Activated naive CD8-positive, alpha-beta T cell treated with anti-CD3 and anti-CD28 coated beads for 36 hours (primary cell): ENCODE measurements at regions not wholly inside any gene's neighbourhood (a gene's known extent, or its start where the extent isn't known, plus 50 kb on each side); places are given as distances from the start of the nearest gene placed in this dataset.

Experiments used
- DNase-seq: peaks from one replicate; pipeline ENCODE4 v3.0.0; 2021
- H3K27ac Mint-ChIP-seq: one replicate; pipeline ENCODE4 v1.8.0; 2022; ENCODE audit warnings: mild to moderate bottlenecking, moderate library complexity, mixed read lengths
- H3K27me3 Mint-ChIP-seq: one replicate; pipeline ENCODE4 v1.8.0; 2022; ENCODE audit warnings: mild to moderate bottlenecking, mixed read lengths
- H3K36me3 Mint-ChIP-seq: one replicate; pipeline ENCODE4 v1.8.0; 2021; ENCODE audit warnings: mild to moderate bottlenecking, mixed read lengths
- H3K4me1 Mint-ChIP-seq: one replicate; pipeline ENCODE4 v1.8.0; 2021; ENCODE audit warnings: mixed read lengths
- H3K4me3 Mint-ChIP-seq: one replicate; pipeline ENCODE4 v1.8.0; 2022; ENCODE audit warnings: mild to moderate bottlenecking, moderate library complexity, mixed read lengths
- H3K9me3 Mint-ChIP-seq: one replicate; pipeline ENCODE4 v1.8.0; 2022; ENCODE audit warnings: mixed read lengths

DNA sequence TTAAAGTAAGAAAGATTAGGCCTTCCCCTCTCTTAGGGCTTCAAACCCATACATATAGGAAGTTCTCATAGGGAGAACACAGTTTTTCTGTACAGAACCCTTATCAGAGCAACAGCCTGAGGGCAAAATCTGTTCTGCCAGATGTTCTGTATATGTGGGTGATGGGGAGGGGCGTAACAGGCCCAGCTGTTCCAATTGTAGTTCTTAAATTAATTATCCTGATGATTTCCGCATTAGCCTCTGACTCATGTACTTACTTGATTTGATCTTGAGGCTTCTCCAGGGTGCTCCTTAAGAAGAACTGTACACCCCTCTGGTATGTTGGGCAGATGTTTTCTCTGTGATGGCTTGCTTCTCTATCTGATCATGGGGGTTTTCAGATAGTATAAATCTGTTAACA is 123.1 kb upstream of the C11orf87 start:
- Mint-ChIP-seq H3K4me1 (no peaks in the 10 kb centered on the region), H3K36me3 (no peaks in the 10 kb centered on the region), H3K9me3 (no peaks in the 10 kb centered on the region), H3K27me3 (no peaks in the 10 kb centered on the region), H3K27ac (no peak overlapping the region), H3K4me3 (no peak overlapping the region)
- no peak for DNase-seq

DNA sequence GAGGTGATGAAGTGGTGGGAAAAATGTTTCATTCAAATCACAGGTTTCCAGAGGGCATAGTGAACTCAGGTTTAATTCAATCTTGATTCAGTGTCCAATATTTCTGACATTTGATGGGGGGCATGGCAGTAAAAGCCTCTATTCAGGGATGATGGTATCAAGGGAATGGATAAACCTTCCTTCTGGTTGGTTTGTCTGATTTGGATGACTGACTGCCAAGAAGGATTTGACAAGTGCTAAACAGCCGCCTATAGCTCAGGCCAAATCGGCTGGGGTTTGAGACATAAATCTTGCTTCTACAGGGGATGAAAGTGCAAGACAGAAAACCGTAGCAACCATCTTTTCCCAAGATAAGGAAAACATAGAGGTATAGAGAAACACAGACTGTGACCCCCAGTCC is 121.8 kb upstream of the C11orf87 start:
- Mint-ChIP-seq H3K4me3 (no peak overlapping the region), H3K4me1 (no peaks in the 10 kb centered on the region), H3K36me3 (no peaks in the 10 kb centered on the region), H3K27me3 (no peaks in the 10 kb centered on the region), H3K27ac (no peak overlapping the region), H3K9me3 (no peaks in the 10 kb centered on the region)
- DNase-seq = no peak

DNA sequence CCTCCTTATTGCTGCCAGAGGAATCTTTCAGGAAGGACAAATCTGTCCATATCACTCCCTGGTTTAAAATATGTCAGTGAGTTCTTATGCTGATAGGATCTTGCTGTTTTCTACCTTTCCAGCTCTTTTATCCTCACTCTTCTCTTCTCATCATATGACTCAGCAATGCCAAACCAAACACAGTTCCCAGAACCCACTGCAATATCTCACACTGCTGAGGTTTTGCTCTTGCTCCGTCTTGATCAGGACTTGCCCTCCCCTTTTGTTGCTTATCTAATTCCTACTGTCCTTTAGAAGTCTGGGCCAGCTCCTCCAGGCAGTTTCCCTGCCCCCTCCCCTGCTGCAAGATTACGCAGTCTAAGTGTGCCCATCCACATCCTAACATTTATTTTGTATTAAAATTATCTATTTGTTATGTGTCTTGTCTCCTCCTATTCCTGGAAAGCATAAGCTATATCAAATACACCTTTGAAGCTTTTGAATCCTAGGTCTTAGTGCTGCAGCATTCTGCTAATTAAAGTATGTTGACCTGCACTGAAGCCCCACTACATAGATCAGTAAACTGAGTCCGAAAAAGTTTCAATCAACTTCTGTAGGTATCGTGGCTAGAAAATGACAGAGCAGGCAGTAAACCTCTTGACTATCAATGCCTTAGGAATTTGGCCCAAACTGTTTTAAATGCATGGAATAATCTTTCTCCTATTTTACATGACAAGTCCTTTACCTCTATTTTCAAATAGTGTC is 119.2 kb upstream of the C11orf87 start:
- Mint-ChIP-seq H3K36me3 (no peaks in the 10 kb centered on the region), H3K4me3 (no peak overlapping the region), H3K27me3 (no peaks in the 10 kb centered on the region), H3K4me1 (no peaks in the 10 kb centered on the region), H3K27ac (no peak overlapping the region), H3K9me3 (no peaks in the 10 kb centered on the region)
- no peak for DNase-seq

DNA sequence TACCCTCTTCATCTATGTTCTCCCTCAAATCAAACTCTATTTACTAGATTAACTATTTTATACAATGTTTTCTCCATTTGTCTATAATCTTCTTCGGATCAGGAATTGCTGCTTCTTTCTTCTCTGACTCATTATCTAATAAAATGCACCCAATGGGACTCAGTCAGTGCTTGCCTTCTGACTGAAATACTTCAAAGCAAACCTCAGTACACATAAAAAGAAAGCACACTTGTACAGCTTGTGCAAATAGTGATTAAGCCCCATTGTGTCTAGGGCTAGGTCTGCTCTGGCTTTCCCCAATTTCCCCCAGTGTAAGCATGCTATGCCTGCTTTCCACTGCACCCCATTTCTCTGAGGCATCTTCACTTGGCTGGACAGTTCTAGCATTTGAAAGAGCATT is 118.6 kb upstream of the C11orf87 start:
- H3K27me3 Mint-ChIP-seq = no peaks in the 10 kb centered on the region
- no peaks in the 10 kb centered on the region for H3K4me1 Mint-ChIP-seq
- H3K9me3 Mint-ChIP-seq = no peaks in the 10 kb centered on the region
- no peak overlapping the region for H3K4me3 Mint-ChIP-seq
- H3K36me3 Mint-ChIP-seq = no peaks in the 10 kb centered on the region
- no peak for DNase-seq
- H3K27ac Mint-ChIP-seq = no peak overlapping the region

DNA sequence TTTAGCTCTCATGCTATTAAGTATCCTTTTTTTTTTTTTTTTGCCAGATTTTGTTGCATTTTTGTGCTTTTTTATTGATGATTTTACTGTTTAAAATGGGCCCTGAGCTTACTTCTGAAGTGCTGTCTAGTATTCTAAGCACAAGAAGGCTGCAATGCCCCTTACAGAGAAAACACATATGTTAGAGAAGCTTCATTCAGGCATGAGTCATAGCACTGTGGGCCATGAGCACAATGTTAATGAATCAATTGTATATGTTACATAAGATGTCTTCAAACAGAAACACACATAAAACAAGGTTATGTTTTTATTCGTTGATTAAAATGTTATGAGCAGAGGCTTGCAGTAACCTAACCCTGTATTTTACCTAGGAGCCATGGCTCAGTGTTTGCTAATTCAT is 117.8 kb upstream of the C11orf87 start:
- no peaks in the 10 kb centered on the region for H3K9me3 Mint-ChIP-seq
- H3K4me1 Mint-ChIP-seq = no peaks in the 10 kb centered on the region
- no peak for DNase-seq
- no peaks in the 10 kb centered on the region for H3K36me3 Mint-ChIP-seq
- H3K27me3 Mint-ChIP-seq = no peaks in the 10 kb centered on the region
- no peak overlapping the region for H3K4me3 Mint-ChIP-seq
- no peak overlapping the region for H3K27ac Mint-ChIP-seq

DNA sequence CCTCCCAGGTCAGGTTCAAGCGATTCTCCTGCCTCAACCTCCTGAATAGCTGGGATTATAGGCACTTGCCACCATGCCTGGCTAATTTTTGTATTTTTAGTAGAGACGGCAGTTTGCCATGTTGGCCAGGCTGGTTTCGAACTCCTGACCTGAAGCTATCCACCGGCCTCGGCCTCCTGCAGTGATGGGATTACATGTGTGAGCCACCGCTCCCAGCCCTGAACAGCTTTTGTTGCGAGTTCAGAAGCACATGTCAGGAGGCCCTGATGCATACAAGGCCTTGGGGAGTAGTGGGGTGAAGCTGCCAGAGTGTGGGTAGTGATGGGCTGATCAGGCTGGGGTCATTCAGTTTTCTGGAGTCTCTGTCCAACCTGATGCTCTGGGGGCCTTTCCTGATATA is 117.0 kb upstream of the C11orf87 start:
- no peak for DNase-seq
- H3K9me3 Mint-ChIP-seq = no peaks in the 10 kb centered on the region
- no peak overlapping the region for H3K27ac Mint-ChIP-seq
- H3K4me3 Mint-ChIP-seq = no peak overlapping the region
- H3K36me3 Mint-ChIP-seq = no peaks in the 10 kb centered on the region
- no peaks in the 10 kb centered on the region for H3K27me3 Mint-ChIP-seq
- H3K4me1 Mint-ChIP-seq = no peaks in the 10 kb centered on the region

DNA sequence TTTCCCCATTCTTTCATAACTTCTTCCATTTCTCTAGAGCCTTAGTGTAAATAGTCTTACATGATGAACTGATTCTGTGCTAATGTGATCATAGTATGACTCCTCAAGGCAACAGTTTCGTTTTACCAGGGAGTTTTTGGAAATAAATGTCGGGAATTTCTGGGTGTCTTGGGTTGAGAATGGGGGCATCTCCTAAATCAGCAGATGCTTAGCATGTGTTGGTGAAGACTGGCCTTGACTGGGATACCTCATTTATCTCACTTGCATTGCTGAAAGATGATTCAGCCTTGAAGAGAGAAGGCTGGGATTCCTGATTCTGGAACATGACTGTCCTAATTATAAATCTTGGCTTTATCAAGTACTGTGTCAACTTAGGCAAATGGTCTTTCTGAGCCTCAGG is 115.7 kb upstream of the C11orf87 start:
- Mint-ChIP-seq H3K4me3 (no peak overlapping the region), H3K4me1 (no peaks in the 10 kb centered on the region), H3K9me3 (no peaks in the 10 kb centered on the region), H3K36me3 (no peaks in the 10 kb centered on the region), H3K27ac (no peak overlapping the region), H3K27me3 (no peaks in the 10 kb centered on the region)
- DNase-seq = no peak

DNA sequence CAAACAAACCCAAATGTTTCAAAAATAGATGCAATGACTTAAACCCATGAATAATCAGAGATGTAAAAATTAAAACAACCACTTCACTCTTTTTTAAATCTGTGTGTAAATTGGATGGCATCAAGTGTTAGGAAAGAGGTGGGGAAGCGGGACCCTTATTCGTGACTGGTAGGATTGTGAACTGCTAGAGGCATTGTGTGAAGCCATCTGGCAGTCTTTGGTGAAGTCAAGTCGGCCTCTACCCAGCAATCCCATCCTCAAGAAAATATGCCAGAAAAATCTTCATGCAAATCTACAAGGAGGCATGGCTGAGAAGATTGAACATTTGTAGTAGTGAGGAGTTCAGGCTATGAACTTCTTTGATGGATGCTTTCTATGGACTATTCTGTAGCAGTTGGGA is 114.6 kb upstream of the C11orf87 start:
- H3K4me1 Mint-ChIP-seq = no peaks in the 10 kb centered on the region
- H3K27ac Mint-ChIP-seq = no peak overlapping the region
- no peaks in the 10 kb centered on the region for H3K27me3 Mint-ChIP-seq
- no peaks in the 10 kb centered on the region for H3K36me3 Mint-ChIP-seq
- H3K4me3 Mint-ChIP-seq = no peak overlapping the region
- no peaks in the 10 kb centered on the region for H3K9me3 Mint-ChIP-seq
- no peak for DNase-seq

DNA sequence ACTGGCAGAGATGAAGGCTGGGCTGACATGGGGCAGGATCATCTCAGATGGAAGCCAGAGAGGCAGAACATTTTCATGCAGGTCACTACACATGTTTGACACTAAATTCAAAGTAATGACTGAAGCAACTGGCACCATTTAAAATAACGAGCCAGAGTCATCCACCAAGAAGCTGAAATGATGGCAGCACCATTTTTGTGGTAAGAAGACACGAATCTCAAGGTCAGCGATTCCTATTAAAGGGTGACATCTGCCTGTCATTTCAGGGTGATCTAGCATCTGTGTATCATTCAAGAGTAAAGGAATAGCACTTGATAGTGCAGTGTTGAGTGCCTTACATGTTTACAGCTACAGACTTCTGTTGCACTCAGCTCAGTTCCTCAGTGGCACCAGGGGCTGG is 113.4 kb upstream of the C11orf87 start:
- H3K4me1 Mint-ChIP-seq = no peaks in the 10 kb centered on the region
- H3K9me3 Mint-ChIP-seq = no peaks in the 10 kb centered on the region
- no peaks in the 10 kb centered on the region for H3K27me3 Mint-ChIP-seq
- H3K4me3 Mint-ChIP-seq = no peak overlapping the region
- H3K27ac Mint-ChIP-seq = no peak overlapping the region
- no peaks in the 10 kb centered on the region for H3K36me3 Mint-ChIP-seq
- DNase-seq = no peak

DNA sequence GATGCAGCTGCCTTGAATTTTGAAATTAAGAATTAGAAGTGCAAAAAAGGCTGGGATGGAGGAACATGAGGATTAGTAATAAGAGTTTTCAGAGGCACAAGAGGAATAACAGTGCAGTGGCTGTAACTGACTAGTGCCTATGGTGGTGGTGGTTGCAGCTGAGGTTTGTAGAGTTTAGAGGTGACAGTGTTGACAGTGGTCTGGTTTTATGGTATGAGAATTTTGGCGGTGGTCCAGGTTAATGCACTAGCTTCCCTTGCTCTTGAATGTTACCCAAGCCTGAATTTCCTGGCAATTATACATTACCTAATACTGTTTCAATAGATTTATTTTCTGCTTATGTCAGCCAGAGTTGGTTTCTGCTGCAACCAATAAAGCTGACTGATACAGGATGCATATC is 112.8 kb upstream of the C11orf87 start:
- no peaks in the 10 kb centered on the region for H3K36me3 Mint-ChIP-seq
- no peak overlapping the region for H3K27ac Mint-ChIP-seq
- H3K27me3 Mint-ChIP-seq = no peaks in the 10 kb centered on the region
- no peaks in the 10 kb centered on the region for H3K9me3 Mint-ChIP-seq
- no peak overlapping the region for H3K4me3 Mint-ChIP-seq
- no peak for DNase-seq
- no peaks in the 10 kb centered on the region for H3K4me1 Mint-ChIP-seq

DNA sequence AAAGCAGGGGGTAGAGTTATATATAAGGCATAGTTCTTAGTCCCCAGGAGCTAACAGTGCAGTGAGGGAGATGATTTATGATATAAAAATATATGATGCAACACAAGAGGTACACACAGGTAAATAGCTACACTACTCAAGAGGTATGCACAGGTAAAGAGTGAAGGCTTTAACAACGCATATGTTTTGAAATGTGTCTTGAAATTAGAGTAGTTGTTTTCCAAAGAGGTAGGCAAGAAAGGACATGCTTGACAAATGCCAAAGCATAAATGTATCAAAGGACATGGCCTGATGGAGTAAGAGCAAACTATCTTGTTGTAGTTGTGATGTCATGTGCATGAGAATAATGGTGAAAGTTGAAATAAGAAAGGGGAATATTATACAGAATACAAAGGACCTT is 104.3 kb upstream of the C11orf87 start:
- H3K9me3 Mint-ChIP-seq = no peaks in the 10 kb centered on the region
- no peaks in the 10 kb centered on the region for H3K4me1 Mint-ChIP-seq
- no peak for DNase-seq
- no peak overlapping the region for H3K27ac Mint-ChIP-seq
- no peak overlapping the region for H3K4me3 Mint-ChIP-seq
- no peaks in the 10 kb centered on the region for H3K36me3 Mint-ChIP-seq
- H3K27me3 Mint-ChIP-seq = no peaks in the 10 kb centered on the region

DNA sequence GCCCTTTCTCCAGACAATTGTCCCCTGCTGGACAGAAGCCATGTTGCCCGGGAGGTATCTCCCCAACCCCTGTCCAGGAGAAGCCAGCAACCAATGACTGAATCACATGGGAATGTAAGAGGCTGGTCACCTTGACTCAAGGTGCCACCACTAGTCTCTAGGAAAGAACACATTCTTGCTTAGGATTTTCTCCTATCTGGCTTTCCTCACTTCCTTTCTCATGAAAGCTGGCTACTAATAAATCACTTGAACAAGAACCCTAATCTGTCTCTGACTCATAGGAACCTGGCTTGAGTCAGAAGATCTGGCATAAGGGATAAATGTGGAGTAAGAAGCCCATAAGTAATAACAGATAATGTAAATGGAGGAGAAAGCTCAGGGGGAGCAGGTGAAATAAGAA is 101.4 kb upstream of the C11orf87 start:
- DNase-seq = no peak
- no peaks in the 10 kb centered on the region for H3K4me1 Mint-ChIP-seq
- no peak overlapping the region for H3K4me3 Mint-ChIP-seq
- no peaks in the 10 kb centered on the region for H3K9me3 Mint-ChIP-seq
- no peaks in the 10 kb centered on the region for H3K27me3 Mint-ChIP-seq
- H3K36me3 Mint-ChIP-seq = no peaks in the 10 kb centered on the region
- no peak overlapping the region for H3K27ac Mint-ChIP-seq

DNA sequence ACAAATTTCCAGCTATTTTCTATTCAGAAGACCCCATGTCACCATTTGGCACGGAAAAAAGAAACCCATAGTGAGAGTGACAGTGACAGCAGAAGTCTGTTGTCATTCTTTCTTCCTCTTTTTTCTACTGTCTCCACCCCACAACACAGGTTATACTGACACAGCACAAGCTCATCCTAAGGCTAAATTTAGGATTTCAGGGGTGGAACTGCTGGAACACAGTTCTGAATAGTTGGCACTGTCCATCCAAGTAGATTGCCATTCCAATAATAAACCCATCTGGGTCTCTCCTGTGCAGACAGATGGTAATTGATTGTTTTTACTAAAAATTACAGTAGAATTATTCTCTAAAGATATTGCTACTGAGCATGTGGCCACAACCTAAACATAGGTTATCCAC is 95.2 kb upstream of the C11orf87 start:
- H3K9me3 Mint-ChIP-seq = peaks cover 1% of the 10 kb centered on the region
- H3K27me3 Mint-ChIP-seq = no peaks in the 10 kb centered on the region
- no peak for DNase-seq
- H3K36me3 Mint-ChIP-seq = no peaks in the 10 kb centered on the region
- H3K4me1 Mint-ChIP-seq = no peaks in the 10 kb centered on the region
- no peak overlapping the region for H3K27ac Mint-ChIP-seq
- no peak overlapping the region for H3K4me3 Mint-ChIP-seq

DNA sequence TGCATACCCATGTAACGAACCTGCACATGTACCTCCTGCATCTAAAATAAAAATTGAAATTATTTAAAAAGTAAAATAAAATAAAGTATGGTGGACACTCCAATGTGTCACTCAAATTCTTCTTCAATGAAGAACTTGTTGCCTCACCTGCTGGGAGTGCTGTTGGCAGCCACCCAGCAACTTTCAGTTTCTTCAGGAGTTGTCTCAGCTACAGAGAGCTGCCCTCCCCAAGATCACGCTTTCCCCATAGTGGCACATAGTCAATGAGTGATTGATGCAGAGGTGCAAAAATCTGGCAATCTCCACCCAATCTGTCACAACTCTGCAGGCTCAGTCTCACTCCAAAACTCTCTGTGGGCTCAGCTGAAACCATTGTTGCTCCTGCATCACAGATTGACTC is 92.3 kb upstream of the C11orf87 start:
- no peaks in the 10 kb centered on the region for H3K36me3 Mint-ChIP-seq
- peaks cover 1% of the 10 kb centered on the region for H3K9me3 Mint-ChIP-seq
- H3K4me3 Mint-ChIP-seq = no peak overlapping the region
- no peaks in the 10 kb centered on the region for H3K4me1 Mint-ChIP-seq
- H3K27ac Mint-ChIP-seq = no peak overlapping the region
- no peak for DNase-seq
- H3K27me3 Mint-ChIP-seq = no peaks in the 10 kb centered on the region

DNA sequence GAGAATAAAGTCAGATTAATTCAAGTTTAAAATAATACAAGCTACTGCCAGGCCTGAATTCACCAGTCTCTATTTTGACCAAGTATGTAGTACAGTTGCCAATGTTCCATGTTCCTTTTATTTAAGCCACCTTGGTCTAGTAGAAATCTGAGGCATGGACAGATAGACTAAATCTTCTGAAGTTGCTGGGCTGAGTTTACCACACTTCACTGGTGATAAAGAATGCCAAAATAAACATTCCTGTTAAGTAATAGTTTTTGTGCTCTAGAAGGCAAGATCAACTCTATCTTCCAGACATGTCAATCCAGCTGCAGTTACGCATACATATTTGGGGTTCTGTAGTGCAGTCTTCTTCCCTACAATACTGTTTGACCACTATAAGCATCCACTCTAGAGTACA is 83.9 kb upstream of the C11orf87 start:
- Mint-ChIP-seq H3K27ac (no peak overlapping the region), H3K4me1 (no peaks in the 10 kb centered on the region), H3K4me3 (no peak overlapping the region), H3K36me3 (no peaks in the 10 kb centered on the region), H3K27me3 (peaks cover 3% of the 10 kb centered on the region), H3K9me3 (no peaks in the 10 kb centered on the region)
- no peak for DNase-seq

DNA sequence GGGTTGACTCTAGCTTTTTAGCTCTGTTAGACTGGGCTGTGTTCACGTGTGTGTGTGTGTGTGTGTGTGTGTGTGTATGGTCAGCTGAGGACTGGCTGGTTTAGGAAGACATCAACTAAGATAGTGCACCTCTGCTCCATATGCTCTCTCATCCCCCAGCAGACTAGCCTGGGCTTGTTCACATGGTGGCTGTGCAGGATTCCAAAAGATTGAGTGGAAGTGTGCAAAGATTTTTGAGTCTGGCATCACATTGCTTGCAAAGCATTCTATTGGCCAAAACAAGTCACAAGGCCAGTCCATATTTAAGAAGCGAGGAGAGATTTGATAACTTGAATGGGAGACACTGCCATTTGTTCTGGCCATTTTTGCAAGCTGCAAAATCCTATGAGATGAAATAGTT is 79.7 kb upstream of the C11orf87 start:
- H3K9me3 Mint-ChIP-seq = no peaks in the 10 kb centered on the region
- no peaks in the 10 kb centered on the region for H3K4me1 Mint-ChIP-seq
- no peak for DNase-seq

DNA sequence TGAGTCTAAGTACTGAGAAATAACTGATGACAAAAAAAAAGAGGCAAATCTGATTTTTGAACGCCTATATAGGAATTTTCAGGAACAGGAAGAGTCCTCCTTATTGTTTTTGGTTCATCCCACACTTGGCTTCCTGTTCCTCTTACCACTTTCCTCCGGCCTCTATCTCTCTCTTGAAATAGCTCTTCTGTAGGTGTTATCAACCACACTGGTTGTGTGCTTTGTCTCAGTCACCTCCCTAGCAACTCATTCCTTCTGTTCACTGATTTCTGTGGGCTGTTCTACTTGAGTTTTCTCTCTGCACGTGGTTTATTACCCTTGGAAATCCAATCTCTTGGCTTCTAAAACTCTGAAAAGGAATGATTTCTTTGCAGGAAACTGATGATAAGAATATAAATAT is 78.7 kb upstream of the C11orf87 start:
- Mint-ChIP-seq H3K27me3 (peaks cover 3% of the 10 kb centered on the region), H3K4me1 (no peaks in the 10 kb centered on the region), H3K27ac (no peak overlapping the region), H3K9me3 (no peaks in the 10 kb centered on the region), H3K36me3 (no peaks in the 10 kb centered on the region), H3K4me3 (no peak overlapping the region)
- DNase-seq = no peak

More for the DNA sequence above, 79.7 kb upstream of the C11orf87 start:
- Mint-ChIP-seq H3K4me3 (no peak overlapping the region), H3K27ac (no peak overlapping the region), H3K27me3 (peaks cover under 1% of the 10 kb centered on the region), H3K36me3 (no peaks in the 10 kb centered on the region)
